ENCODE measurements at regions not wholly inside any gene's neighbourhood (a gene's known extent, or its start where the extent isn't known, plus 50 kb on each side); places are given as distances from the start of the nearest gene placed in this dataset.

GRCh38 chr20:11845340-11845739 is 72.4 kb upstream of the BTBD3 start:
- Histone ChIP-seq H3K4me1 (ENCODE audit: low read depth, poor library complexity, severe bottlenecking) (no peaks in the 10 kb centered on the region), H3K4me2 (no peak overlapping the region), H2AFZ (ENCODE audit: low read depth) (no peak overlapping the region), H3K36me3 (ENCODE audit: insufficient read depth) (no peaks in the 10 kb centered on the region), H3K27me3 (ENCODE audit: insufficient read depth, low read depth) (no peaks in the 10 kb centered on the region), H3K9ac (no peak overlapping the region), H3K4me3 (IDR thresholded peaks at IDR 0.05; ENCODE audit: insufficient read depth, low read depth, low read length) (no peak overlapping the region), H3K79me2 (ENCODE audit: insufficient read depth, low read depth) (no peaks in the 10 kb centered on the region), H3K27ac (no peak overlapping the region), H4K20me1 (ENCODE audit: insufficient read depth) (no peaks in the 10 kb centered on the region)
- no peak for TF ChIP-seq CTCF (conservative IDR thresholded peaks at IDR 0.05; ENCODE audit: low read depth, low read length)

GRCh38 chr20:11846131-11846530 is 71.6 kb upstream of the BTBD3 start:
- no peaks in the 10 kb centered on the region for H3K36me3 ChIP-seq (ENCODE audit: insufficient read depth)
- no peaks in the 10 kb centered on the region for H3K27me3 ChIP-seq (ENCODE audit: insufficient read depth, low read depth)
- no peak overlapping the region for H3K9ac ChIP-seq
- no peaks in the 10 kb centered on the region for H3K79me2 ChIP-seq (ENCODE audit: insufficient read depth, low read depth)
- TF ChIP-seq CTCF (conservative IDR thresholded peaks at IDR 0.05; ENCODE audit: low read depth, low read length), result no peak
- H2AFZ ChIP-seq (ENCODE audit: low read depth), result no peak overlapping the region
- no peak overlapping the region for H3K4me2 ChIP-seq
- H3K27ac ChIP-seq, result no peak overlapping the region
- no peak overlapping the region for H3K4me3 ChIP-seq (IDR thresholded peaks at IDR 0.05; ENCODE audit: insufficient read depth, low read depth, low read length)
- H4K20me1 ChIP-seq (ENCODE audit: insufficient read depth), result no peaks in the 10 kb centered on the region
- no peaks in the 10 kb centered on the region for H3K4me1 ChIP-seq (ENCODE audit: low read depth, poor library complexity, severe bottlenecking)

- no peaks in the 10 kb centered on the region for H3K4me1 ChIP-seq (ENCODE audit: low read depth, poor library complexity, severe bottlenecking)
- no peak overlapping the region for H3K27ac ChIP-seq
- no peaks in the 10 kb centered on the region for H3K79me2 ChIP-seq (ENCODE audit: insufficient read depth, low read depth)
- no peak overlapping the region for H3K4me2 ChIP-seq
- H3K9ac ChIP-seq, result no peak overlapping the region
- no peaks in the 10 kb centered on the region for H4K20me1 ChIP-seq (ENCODE audit: insufficient read depth)
- no peak overlapping the region for H3K4me3 ChIP-seq (IDR thresholded peaks at IDR 0.05; ENCODE audit: insufficient read depth, low read depth, low read length)
- no peaks in the 10 kb centered on the region for H3K36me3 ChIP-seq (ENCODE audit: insufficient read depth)
- H2AFZ ChIP-seq (ENCODE audit: low read depth), result no peak overlapping the region
- no peak for TF ChIP-seq CTCF (conservative IDR thresholded peaks at IDR 0.05; ENCODE audit: low read depth, low read length)
- no peaks in the 10 kb centered on the region for H3K27me3 ChIP-seq (ENCODE audit: insufficient read depth, low read depth)
These were observed 69.9 kb upstream of the BTBD3 start for GRCh38 chr20:11847827-11848226.

GRCh38 chr20:11849270-11849915 is 68.3 kb upstream of the BTBD3 start:
- Histone ChIP-seq H4K20me1 (ENCODE audit: insufficient read depth) (no peaks in the 10 kb centered on the region), H3K4me3 (IDR thresholded peaks at IDR 0.05; ENCODE audit: insufficient read depth, low read depth, low read length) (no peak overlapping the region), H2AFZ (ENCODE audit: low read depth) (no peak overlapping the region), H3K79me2 (ENCODE audit: insufficient read depth, low read depth) (no peaks in the 10 kb centered on the region), H3K4me1 (ENCODE audit: low read depth, poor library complexity, severe bottlenecking) (no peaks in the 10 kb centered on the region), H3K4me2 (no peak overlapping the region), H3K27me3 (ENCODE audit: insufficient read depth, low read depth) (no peaks in the 10 kb centered on the region), H3K27ac (no peak overlapping the region), H3K36me3 (ENCODE audit: insufficient read depth) (no peaks in the 10 kb centered on the region), H3K9ac (no peak overlapping the region)
- TF ChIP-seq CTCF (conservative IDR thresholded peaks at IDR 0.05; ENCODE audit: low read depth, low read length), result no peak

Data from KMS-11 (cell line).